Stimulated activated CD8-positive, alpha-beta memory T cell treated with anti-CD3 and anti-CD28 coated beads, Interleukin-12 subunit alpha, Interleukin-12 subunit beta, amount 100 ng/mL, for 24 hours (primary cell): ENCODE measurements at regions not wholly inside any gene's neighbourhood (a gene's known extent, or its start where the extent isn't known, plus 50 kb on each side); places are given as distances from the start of the nearest gene placed in this dataset.
"Not testable (repeated sequence)": the region's sequence is repeated elsewhere in the genome, so short reads cannot be mapped to it uniquely, and the experiment has no call there.

ENCODE experiments used
- DNase-seq: peaks from one replicate; pipeline ENCODE4 v3.0.0-alpha.2; 2020; ENCODE audit errors: extremely low read depth

- no peak for DNase-seq
Measured at GRCh38 chr3:194880940-194881925, 195.6 kb downstream of the FAM43A start.

GRCh38 chr3:194884649-194885315 lies 199.1 kb downstream of the FAM43A start:
- DNase-seq = no peak

GRCh38 chr3:194885766-194886165 lies 200.1 kb downstream of the FAM43A start:
- no peak for DNase-seq

GRCh38 chr3:194886836-194887235 lies 201.2 kb downstream of the FAM43A start:
- no peak for DNase-seq

- DNase-seq = not testable (repeated sequence)
Measured at GRCh38 chr3:194888062-194888461, 202.4 kb downstream of the FAM43A start.

- no peak for DNase-seq
Measured at GRCh38 chr3:194888916-194889315, 203.2 kb downstream of the FAM43A start.

GRCh38 chr3:194890091-194890490 lies 204.4 kb downstream of the FAM43A start:
- DNase-seq = no peak

- no peak for DNase-seq
Measured at GRCh38 chr3:194893121-194893987, 207.7 kb downstream of the FAM43A start.

- DNase-seq = no peak
Measured at GRCh38 chr3:194894538-194894937, 208.9 kb downstream of the FAM43A start.

GRCh38 chr3:194900854-194901522 lies 215.3 kb downstream of the FAM43A start:
- DNase-seq = no peak

- DNase-seq = not testable (repeated sequence)
Measured at GRCh38 chr3:194903447-194903846, 217.8 kb downstream of the FAM43A start.

GRCh38 chr3:194904999-194905398 lies 219.3 kb downstream of the FAM43A start:
- DNase-seq = not testable (repeated sequence)

- no peak for DNase-seq
Measured at GRCh38 chr3:194905696-194906095, 220.0 kb downstream of the FAM43A start.

- DNase-seq = no peak
Measured at GRCh38 chr3:194906229-194906629, 220.5 kb downstream of the FAM43A start.

- DNase-seq = no peak
Measured at GRCh38 chr3:194906970-194907629, 221.4 kb downstream of the FAM43A start.

- DNase-seq = no peak
Measured at GRCh38 chr3:194907811-194908210, 222.1 kb downstream of the FAM43A start.

GRCh38 chr3:194908496-194908895 lies 222.8 kb downstream of the FAM43A start:
- no peak for DNase-seq

GRCh38 chr3:194908972-194909371 lies 223.3 kb downstream of the FAM43A start:
- no peak for DNase-seq

GRCh38 chr3:194910414-194910984 lies 224.8 kb downstream of the FAM43A start:
- no peak for DNase-seq

GRCh38 chr3:194913316-194913715 lies 227.6 kb downstream of the FAM43A start:
- DNase-seq = no peak
